Heart left ventricle (tissue), 16 donors: ENCODE measurements at regions not wholly inside any gene's neighbourhood (a gene's known extent, or its start where the extent isn't known, plus 50 kb on each side); places are given as distances from the start of the nearest gene placed in this dataset.

ENCODE experiments used
- ATAC-seq, 4 donors: fragments of 200-7000 bp; cut with Tn5 transposase; one replicate each; pipeline ENCODE4 v1.9.1; 2020 to 2022; ENCODE audit warnings: moderate library complexity in 4 of 4, mild to moderate bottlenecking in 3 of 4, moderate number of reproducible peaks in 1 of 4
- DNase-seq, 5 donors: peaks; one replicate each; pipeline ENCODE4 v3.0.0-alpha.2; 2020
- H3K27ac ChIP-seq, 12 donors: fragments of 200-600 bp; sonication (generic) in 4 of 12; one replicate each; pipeline versions ENCODE4 v1.5.0 to v1.8.0; 2016 to 2022; ENCODE audit warnings: mild to moderate bottlenecking in 2 of 12
- H3K27me3 ChIP-seq, 9 donors: fragments of 200-600 bp; sonication (generic) in 2 of 9; one replicate each; pipeline versions ENCODE4 v1.5.1 to v1.8.0; 2016 to 2022; ENCODE audit warnings: mild to moderate bottlenecking in 3 of 9
- H3K36me3 ChIP-seq, 9 donors: fragments of 200-600 bp; sonication (generic) in 2 of 9; one replicate each; pipeline versions ENCODE4 v1.5.0 to v1.8.0; 2018 to 2022; ENCODE audit warnings: mild to moderate bottlenecking in 2 of 9
- H3K4me1 ChIP-seq, 12 donors: fragments of 200-600 bp; sonication (generic) in 4 of 12; one replicate each; pipeline versions ENCODE4 v1.5.0 to v1.8.0; 2016 to 2022; ENCODE audit warnings: mild to moderate bottlenecking in 3 of 12
- H3K4me3 ChIP-seq, 12 donors: fragments of 200-600 bp; sonication (generic) in 4 of 12; one replicate each; pipeline versions ENCODE4 v1.5.0 to v1.8.0; 2017 to 2022; ENCODE audit warnings: mild to moderate bottlenecking in 9 of 12, moderate library complexity in 4 of 12
- H3K9me3 ChIP-seq, 12 donors: fragments of 200-600 bp; sonication (generic) in 4 of 12; one replicate each; pipeline versions ENCODE4 v1.5.0 to v1.8.0; 2016 to 2022; ENCODE audit warnings: mild to moderate bottlenecking in 1 of 12
- POLR2A ChIP-seq, 2 donors: fragments of 450-650 bp; IDR thresholded peaks; one replicate each; pipeline ENCODE4 v1.6.1; 2017; ENCODE audit warnings: antibody characterized with exemption in 2 of 2, mild to moderate bottlenecking in 2 of 2, moderate library complexity in 2 of 2
- WGBS, 4 donors: extraction: QIAGEN DNeasy Blood & Tissue Kit in 2 of 4; methylation state at CpG; one replicate each; pipeline versions ENCODE4 v1.1.5 to v1.1.7; 2013 to 2018; 5-methylcytosine and 5-hydroxymethylcytosine counted together
- intact Hi-C, 10 donors: fragments of 100-400 bp; cut with DNase I; formaldehyde crosslinking; loops; one replicate each; pipeline versions ENCODE4 v1.11.1 to v1.14.2; 2022
- TF ChIP-seq, protein P1 (sequence below), 12 donors: fragments of 200-600 bp; sonication (generic) in 4 of 12; IDR thresholded peaks; one replicate each; pipeline versions ENCODE4 v1.5.0 to v1.8.0; 2018 to 2022; ENCODE audit warnings: antibody characterized with exemption in 12 of 12, mild to moderate bottlenecking in 5 of 12
- donor health status: ischemic (EF 13 %, LVEDD 7.1; RV severe dilation, severe dysfunction).
- donor health status: healthy with polysubstance abuse.
- donor health status: DM: no; HTN: yes; CAD: no.
- donor health status: DM: no; HTN: no; CAD: no.
- donor health status: ischemic (EF 25% LVEDD 6.9; RV normal size, moderate dysfunction).
- donor health status: ischemic (EF 25% LVEDD 5.7; RV mildly dilated, moderate dysfunction).
- donor health status: healthy.
- donor health status: DM: yes; HTN: yes; CAD: no.
- donor health status: ischemic (EF 35%, LVEDD 5.7; RV mildly dilated, moderate dysfunction).
- donor health status: nonischemic (EF 11% LVEDD 7.7; RV severe dilation, severe dysfunction).
- donor health status: DM: yes; HTN: yes; CAD: no.
- donor health status: PGD.
- donor health status: ischemic (EF 29% LVEDD 5.4; RV normal size, mild dysfunction).
- donor health status: nonischemic (EF 23%, LVEDD 6.1; RV moderate dilation, normal function).

DNA sequence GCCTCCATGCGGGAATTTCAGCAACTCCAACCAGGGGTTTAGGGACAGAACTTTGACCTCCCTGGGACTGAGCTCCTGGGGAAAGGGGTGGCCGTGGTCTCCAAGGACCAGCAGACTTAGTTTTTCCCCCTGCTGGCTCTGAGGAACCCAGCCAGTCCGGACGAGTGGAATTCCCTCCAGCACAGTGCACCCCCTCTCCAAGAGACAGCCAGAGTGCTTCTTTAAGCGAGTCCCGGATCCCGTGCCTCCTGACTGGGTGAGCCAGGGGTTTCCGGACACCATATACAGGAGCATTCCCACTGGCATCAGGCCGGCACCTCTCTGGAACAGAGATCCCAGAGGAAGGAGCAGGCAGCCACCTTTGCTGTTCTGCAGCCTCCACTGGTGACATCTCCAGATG is 459.5 kb downstream of the OCA2 start:
- no peak overlapping the region for H3K4me3 ChIP-seq
- ATAC-seq (no peak), DNase-seq (no peak)
- WGBS, 4 donors = 86 to 91% (median 88%) methylated on average over 8 to 9 of the region's 9 CpGs
- no peaks in the 10 kb centered on the region for H3K4me1 ChIP-seq
- H3K36me3 ChIP-seq = no peaks in the 10 kb centered on the region
- intact Hi-C loops = no loop called here
- H3K9me3 ChIP-seq = peaks cover 0 to 46% (median 7%) of the 10 kb centered on the region in 12 donors
- no peak overlapping the region for H3K27ac ChIP-seq
- H3K27me3 ChIP-seq = peaks cover 0 to 3% (median 0%) of the 10 kb centered on the region in 9 donors
- no peak for TF ChIP-seq POLR2A (IDR thresholded peaks at IDR 0.05)
- TF ChIP-seq, protein P1, sequence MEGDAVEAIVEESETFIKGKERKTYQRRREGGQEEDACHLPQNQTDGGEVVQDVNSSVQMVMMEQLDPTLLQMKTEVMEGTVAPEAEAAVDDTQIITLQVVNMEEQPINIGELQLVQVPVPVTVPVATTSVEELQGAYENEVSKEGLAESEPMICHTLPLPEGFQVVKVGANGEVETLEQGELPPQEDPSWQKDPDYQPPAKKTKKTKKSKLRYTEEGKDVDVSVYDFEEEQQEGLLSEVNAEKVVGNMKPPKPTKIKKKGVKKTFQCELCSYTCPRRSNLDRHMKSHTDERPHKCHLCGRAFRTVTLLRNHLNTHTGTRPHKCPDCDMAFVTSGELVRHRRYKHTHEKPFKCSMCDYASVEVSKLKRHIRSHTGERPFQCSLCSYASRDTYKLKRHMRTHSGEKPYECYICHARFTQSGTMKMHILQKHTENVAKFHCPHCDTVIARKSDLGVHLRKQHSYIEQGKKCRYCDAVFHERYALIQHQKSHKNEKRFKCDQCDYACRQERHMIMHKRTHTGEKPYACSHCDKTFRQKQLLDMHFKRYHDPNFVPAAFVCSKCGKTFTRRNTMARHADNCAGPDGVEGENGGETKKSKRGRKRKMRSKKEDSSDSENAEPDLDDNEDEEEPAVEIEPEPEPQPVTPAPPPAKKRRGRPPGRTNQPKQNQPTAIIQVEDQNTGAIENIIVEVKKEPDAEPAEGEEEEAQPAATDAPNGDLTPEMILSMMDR (IDR thresholded peaks at IDR 0.05) = no peak

DNA sequence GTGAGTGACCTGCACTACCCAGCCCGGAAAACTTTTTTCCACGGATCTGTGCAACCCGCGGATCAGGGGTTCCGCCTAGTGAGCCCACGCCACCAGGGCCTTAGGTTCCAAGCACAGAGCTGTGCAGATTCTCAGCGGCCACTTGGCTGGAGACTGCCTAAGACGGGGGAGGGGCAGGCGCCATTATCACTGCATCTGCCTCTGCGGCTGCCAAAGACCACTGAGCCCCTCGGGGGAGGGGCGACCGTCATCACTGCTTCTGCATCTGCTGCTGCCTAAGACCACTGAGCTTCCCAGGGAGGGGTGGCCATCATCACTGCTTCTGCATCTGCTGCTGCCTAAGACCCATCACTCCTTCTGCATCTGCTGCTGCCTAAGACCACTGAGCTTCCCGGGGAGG is 460.2 kb downstream of the OCA2 start:
- H3K4me3 ChIP-seq = no peak overlapping the region
- ATAC-seq = no peak
- no peaks in the 10 kb centered on the region for H3K4me1 ChIP-seq
- no peak overlapping the region for H3K27ac ChIP-seq
- no peak for TF ChIP-seq POLR2A (IDR thresholded peaks at IDR 0.05)
- TF ChIP-seq, protein P1 (IDR thresholded peaks at IDR 0.05) = no peak
- H3K36me3 ChIP-seq = no peaks in the 10 kb centered on the region
- DNase-seq = no peak
- H3K27me3 ChIP-seq = peaks cover 0 to 3% (median 0%) of the 10 kb centered on the region in 9 donors
- 72 to 86% (median 79%) methylated on average over 12 to 14 of the region's 14 CpGs for WGBS, 4 donors
- intact Hi-C loops = no loop called here
- peaks cover 0 to 45% (median 3%) of the 10 kb centered on the region in 12 donors for H3K9me3 ChIP-seq

DNA sequence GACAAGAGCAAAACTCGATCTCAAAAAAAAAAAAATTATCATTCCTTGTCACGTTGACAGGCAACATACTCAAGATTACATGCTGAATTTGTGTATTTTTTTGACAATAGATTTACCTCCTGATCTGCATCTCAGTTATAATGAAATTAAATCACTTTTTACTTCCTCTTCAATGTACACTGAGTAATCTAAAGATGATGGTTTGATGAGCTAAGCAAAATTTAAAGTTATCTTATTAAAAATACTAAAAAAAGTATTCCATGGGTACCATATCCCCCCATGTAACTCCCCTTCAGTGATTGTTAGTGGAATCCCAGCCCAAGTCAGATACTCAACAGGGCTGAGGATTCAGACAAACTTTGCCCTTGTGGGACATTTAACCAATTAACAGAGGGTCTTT is 463.2 kb downstream of the OCA2 start:
- no peak for ATAC-seq
- no peak for DNase-seq
- H3K36me3 ChIP-seq = no peaks in the 10 kb centered on the region
- no peak overlapping the region for H3K27ac ChIP-seq
- H3K27me3 ChIP-seq = peaks cover 0 to 3% (median 0%) of the 10 kb centered on the region in 9 donors
- intact Hi-C loops = no loop called here
- H3K9me3 ChIP-seq = peaks cover 0 to 31% (median 0%) of the 10 kb centered on the region in 12 donors
- WGBS, 4 donors = 66 to 76% (median 71%) methylated on average over 2 of the region's 2 CpGs
- no peak overlapping the region for H3K4me3 ChIP-seq
- H3K4me1 ChIP-seq = no peaks in the 10 kb centered on the region
- no peak for TF ChIP-seq POLR2A (IDR thresholded peaks at IDR 0.05)
- TF ChIP-seq, protein P1 (IDR thresholded peaks at IDR 0.05) = no peak

DNA sequence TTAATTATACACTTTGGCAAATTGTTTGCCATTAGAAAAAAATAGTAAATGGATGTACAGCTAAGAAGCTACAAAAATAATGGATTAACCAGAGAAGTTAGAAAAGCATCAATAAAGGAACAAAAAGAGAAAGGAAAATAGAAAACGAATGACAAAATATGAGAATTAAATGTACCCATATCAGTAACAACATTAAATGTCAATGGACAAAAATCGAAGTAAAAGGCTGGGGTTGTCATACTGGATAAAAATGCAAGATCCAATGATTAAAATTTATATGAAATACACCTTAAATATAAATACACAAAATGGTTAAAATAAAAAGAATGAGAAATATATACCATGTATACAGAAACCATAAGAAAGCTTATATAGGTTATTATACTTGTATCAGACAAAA is 470.6 kb downstream of the OCA2 start:
- DNase-seq (no peak), ATAC-seq (no peak)
- intact Hi-C loops = loop anchor here in 3 of 10 donors (10.0 kb wide), 2 partner anchors 56 to 64 kb away; no protein-coding TSS in a partner anchor
- Histone ChIP-seq H3K36me3 (no peaks in the 10 kb centered on the region), H3K9me3 (peaks cover 0 to 31% (median 12%) of the 10 kb centered on the region in 12 donors), H3K27me3 (no peaks in the 10 kb centered on the region), H3K4me1 (no peaks in the 10 kb centered on the region), H3K4me3 (no peak overlapping the region), H3K27ac (no peak overlapping the region)
- WGBS, 4 donors = 60 to 75% (median 70%) methylated on average over 2 of the region's 2 CpGs
- TF ChIP-seq, protein P1 (IDR thresholded peaks at IDR 0.05) = no peak
- no peak for TF ChIP-seq POLR2A (IDR thresholded peaks at IDR 0.05)
